ENCODE measurements at regions not wholly inside any gene's neighbourhood (a gene's known extent, or its start where the extent isn't known, plus 50 kb on each side); places are given as distances from the start of the nearest gene placed in this dataset.

GRCh38 chr12:97177481-97177880 lies 270.4 kb downstream of the NEDD1 start:
- DNase-seq (ENCODE audit: low spot score): no peak

DNA sequence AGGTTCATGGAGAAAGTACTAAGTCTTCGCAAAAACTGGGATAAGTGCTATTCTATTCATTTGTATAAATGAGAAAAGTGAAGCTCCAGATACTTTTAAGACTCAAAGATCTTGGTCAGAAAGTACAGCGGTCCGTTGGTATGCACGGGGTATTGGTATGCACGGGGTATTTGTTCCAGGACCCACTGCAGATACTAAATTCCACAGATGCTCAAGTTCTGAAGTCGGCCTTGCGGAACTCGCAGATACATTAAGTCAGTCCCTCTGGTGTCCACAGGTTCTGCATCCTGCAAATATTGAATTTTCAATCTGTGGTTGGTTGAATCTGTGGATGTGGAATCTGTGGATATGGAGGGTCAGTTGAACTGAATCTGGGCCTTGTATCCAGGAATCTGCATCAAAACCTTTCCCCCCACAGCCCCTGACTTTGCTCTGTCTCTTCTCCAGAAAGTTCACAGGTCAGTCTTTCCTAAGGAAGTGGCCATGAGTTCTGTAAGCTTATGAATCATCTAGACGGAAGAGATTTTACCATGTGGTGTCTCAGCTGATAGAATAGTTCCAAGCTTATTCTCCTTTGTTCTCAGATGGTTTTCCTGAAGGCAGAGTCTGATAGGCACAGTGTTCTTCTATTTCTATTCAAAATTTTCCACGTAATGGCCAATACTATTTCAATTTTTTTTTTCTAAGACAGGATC lies 274.7 kb downstream of the NEDD1 start:
- no peak for DNase-seq (ENCODE audit: low spot score)

- no peak for DNase-seq (ENCODE audit: low spot score)
Measured at GRCh38 chr12:97182769-97183168, 275.7 kb downstream of the NEDD1 start.

DNA sequence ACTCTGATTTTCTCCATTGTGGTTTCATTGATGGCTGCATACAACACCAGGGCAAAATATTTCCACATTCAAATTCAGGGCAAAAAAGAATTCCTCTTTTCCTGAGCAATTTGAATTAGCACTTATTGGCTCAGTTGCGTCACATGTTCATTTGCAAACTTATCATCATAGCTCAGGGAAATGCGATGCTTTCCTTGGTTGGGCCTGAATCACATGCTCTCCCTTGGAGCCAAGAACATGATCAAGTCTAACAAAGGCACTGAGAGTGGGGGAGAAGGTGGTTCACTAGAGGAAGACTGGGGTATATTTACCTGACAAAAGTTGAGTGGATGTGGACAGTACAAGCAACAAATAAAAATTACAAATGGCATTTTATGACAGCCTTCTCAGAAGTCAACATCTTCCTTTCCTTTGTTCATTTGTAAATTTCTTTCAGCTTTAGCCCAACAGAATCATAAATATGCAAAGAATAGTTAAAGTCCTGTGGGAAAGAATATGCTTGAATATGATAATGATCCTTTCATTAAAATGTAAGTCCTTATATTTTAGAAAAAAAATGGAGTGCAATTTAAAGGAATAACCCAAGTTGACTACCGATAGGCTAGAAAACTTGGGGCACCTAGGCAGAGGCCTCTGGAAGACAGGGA lies 277.2 kb downstream of the NEDD1 start:
- no peak for DNase-seq (ENCODE audit: low spot score)

- DNase-seq (ENCODE audit: low spot score): no peak
Measured at GRCh38 chr12:97185567-97185966, 277.0 kb upstream of the RMST start.

GRCh38 chr12:97194546-97194945 lies 268.1 kb upstream of the RMST start:
- no peak for DNase-seq (ENCODE audit: low spot score)

GRCh38 chr12:97200181-97200580 lies 262.4 kb upstream of the RMST start:
- DNase-seq (ENCODE audit: low spot score): no peak

DNA sequence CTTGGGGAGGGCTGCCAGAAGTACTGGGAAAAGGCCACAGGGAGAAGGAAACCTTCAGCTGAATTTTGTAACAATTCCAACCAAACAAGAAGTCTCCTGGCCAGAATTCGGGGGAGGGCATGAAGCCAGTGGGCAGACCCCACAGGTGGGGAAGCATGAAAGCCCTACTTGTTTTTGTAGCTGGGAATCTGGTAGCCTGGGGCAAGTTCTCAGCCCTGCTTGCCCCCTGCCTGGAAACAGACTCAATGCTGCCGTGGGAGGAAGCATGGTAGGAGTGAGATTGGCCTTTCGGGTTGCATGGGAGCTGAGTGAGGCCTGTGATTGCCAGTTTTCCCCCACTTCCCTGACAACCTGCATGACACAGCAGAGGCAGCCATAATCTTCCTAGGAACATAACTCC lies 259.2 kb upstream of the RMST start:
- no peak for DNase-seq (ENCODE audit: low spot score)

DNA sequence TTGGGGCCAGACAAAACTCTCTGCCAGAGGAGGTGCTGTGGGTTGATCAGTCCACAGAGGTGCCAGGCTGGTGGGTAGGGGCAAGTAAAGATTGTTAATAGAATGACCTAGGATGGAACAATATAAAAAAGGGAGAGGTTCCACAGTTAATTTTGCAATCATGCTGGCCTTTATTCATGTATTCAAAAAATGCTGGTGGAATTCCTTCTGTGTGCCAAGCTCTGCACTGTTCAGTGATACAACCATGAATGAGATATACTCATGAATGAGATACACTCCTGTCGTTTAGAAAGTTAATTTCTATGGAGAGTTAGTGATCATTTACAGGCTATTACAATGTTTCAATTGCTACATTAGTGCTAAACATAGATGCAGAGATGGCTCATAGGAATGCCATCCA lies 252.6 kb upstream of the RMST start:
- DNase-seq (ENCODE audit: low spot score): no peak

GRCh38 chr12:97211416-97211930 lies 251.1 kb upstream of the RMST start:
- no peak for DNase-seq (ENCODE audit: low spot score)

DNA sequence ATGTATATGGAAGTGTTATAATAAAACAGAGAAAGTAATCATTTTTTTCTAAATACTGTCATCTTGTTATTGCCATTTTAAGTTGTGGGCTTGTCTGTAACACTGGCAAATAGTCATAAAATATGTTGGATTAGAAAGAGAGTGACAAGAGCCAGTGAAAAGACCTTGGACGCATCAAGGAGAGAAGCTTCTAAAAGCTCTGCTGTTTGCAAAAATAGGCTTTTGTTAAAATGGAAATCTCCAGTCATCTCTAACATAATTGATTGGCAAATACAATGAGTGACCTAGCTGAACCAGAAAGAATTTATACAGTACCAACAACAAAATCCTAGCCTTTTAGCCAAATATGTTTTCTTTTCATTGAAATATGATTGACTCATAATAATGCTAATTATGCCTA lies 245.8 kb upstream of the RMST start:
- no peak for DNase-seq (ENCODE audit: low spot score)

- no peak for DNase-seq (ENCODE audit: low spot score)
Measured at GRCh38 chr12:97222391-97222790, 240.2 kb upstream of the RMST start.

DNA sequence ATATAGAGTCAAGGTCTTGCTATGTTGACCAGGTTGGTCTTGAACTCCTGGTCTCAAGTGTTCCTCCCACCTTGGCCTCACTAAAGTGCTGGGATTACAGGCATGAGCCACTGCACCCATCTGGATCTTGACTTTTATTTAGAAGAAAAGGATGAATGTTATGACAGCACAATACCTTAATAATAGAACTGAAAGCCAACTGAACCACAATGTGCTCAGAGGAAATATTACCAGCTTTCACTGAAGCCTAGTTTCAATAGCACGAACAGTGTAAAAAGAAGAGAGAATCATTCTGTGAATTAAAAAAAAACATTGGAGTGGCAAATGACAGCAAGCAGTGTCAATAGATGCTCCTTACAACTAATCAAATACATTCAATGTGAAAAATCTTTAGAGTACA lies 239.2 kb upstream of the RMST start:
- no peak for DNase-seq (ENCODE audit: low spot score)

DNA sequence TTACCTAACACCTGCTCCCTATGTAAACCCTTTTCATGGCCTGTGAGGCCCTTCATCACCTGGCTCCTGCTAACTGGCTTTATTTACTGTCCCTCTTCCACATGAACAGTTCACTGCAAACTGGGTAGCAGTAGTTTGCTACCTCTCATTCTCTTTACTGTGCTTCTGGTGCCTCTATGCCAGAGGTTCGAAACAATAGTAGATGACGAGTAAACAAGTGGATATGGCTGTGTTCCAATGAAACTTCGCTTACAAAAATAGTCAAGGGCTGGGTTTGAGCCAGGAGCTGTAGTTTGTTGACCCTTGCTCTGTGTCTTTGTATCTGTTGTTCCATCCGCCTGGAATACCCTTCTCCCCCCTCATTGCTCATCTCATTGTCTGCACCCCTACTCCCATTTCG lies 233.6 kb upstream of the RMST start:
- no peak for DNase-seq (ENCODE audit: low spot score)

- DNase-seq (ENCODE audit: low spot score): no peak
Measured at GRCh38 chr12:97235102-97235501, 227.5 kb upstream of the RMST start.

- DNase-seq (ENCODE audit: low spot score): no peak
Measured at GRCh38 chr12:97246368-97246767, 216.2 kb upstream of the RMST start.

DNA sequence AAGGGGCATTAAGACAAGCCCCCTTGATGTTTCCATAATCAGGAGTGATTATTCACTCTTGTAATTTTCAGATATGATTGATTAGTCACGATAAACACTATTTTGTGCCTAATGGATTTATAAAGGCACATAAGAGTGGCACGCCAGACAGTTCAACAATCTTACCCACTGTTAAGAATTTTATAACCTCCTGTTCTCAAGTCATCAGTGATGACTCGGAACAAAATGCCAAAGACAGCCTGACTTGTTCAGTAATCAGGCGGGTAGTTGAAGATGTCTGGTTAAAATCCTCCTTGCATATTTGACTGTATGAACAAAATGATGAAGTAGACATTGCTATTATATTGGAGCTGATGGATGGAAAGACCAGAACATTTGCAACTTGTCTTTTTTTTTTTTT lies 212.1 kb upstream of the RMST start:
- no peak for DNase-seq (ENCODE audit: low spot score)

DNA sequence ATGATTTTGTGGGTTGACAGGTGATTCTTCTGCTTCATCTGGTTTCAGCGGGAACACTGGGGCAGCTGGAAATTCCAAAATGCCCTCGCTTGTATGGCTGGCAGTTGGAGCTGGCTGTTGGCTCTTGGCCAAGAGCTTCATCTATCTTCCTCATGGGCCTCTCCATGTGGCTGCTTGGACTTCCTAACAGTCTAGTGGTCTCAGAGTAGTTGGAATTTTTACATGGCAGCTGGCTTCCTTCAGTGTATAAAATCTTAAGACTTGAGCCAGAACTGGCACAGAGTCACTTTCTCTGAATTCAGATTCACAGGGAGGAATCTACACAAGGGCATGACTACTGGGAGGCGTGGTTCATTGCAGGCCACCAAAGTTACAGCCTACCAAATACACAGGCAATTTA lies 204.9 kb upstream of the RMST start:
- DNase-seq (ENCODE audit: low spot score): no peak

- no peak for DNase-seq (ENCODE audit: low spot score)
Measured at GRCh38 chr12:97259098-97259497, 203.5 kb upstream of the RMST start.

GRCh38 chr12:97260786-97261185 lies 201.8 kb upstream of the RMST start:
- no peak for DNase-seq (ENCODE audit: low spot score)

GRCh38 chr12:97267166-97267565 lies 195.4 kb upstream of the RMST start:
- no peak for DNase-seq (ENCODE audit: low spot score)

DNA sequence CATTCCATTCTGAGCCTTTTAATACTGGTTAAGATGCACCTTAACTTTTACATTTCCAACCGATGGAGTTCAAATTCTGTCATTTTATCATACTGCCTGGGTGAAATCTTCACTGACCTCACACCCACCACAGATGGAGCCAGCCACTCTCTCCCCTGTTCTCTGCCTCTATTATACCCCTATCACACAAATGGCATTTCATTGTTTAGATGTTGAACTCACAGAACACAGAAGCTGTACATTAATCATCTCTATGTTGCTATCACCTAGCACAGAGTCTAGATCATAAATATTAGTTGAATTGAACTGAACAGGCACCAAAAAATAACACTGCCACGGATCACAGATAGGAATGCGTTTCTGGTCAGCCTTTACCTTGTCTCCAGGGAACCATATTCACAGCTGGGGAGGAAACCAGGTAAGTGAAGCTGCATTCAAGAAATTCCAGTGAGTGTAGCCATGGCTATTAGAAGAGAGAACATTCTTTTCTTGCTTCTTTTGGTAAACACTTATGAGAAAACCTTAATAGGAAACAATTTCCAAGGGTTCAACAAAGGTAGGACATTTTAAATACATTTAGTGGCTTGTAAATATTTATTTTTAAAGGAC lies 194.9 kb upstream of the RMST start:
- no peak for DNase-seq (ENCODE audit: low spot score)

- no peak for DNase-seq (ENCODE audit: low spot score)
Measured at GRCh38 chr12:97272471-97272870, 190.1 kb upstream of the RMST start.

Data from ureter (tissue), 1 donor.